Subcutaneous abdominal adipose tissue (tissue), 5 donors: ENCODE measurements at regions not wholly inside any gene's neighbourhood (a gene's known extent, or its start where the extent isn't known, plus 50 kb on each side); places are given as distances from the start of the nearest gene placed in this dataset.

Source experiments
- H3K27ac ChIP-seq: one replicate; pipeline ENCODE4 v1.7.0; 2013; ENCODE audit warnings: low read depth, mild to moderate bottlenecking, inconsistent platforms, low read length, moderate library complexity
- H3K27me3 ChIP-seq, 5 donors: one replicate each; pipeline ENCODE4 v1.7.0; 2013; ENCODE audit warnings: low read length in 5 of 5, inconsistent platforms in 1 of 5; ENCODE audit not compliant: control insufficient read depth in 5 of 5, insufficient read depth in 4 of 5
- H3K36me3 ChIP-seq, 5 donors: one replicate each; pipeline ENCODE4 v1.7.0; 2013; ENCODE audit warnings: low read length in 5 of 5; ENCODE audit not compliant: control insufficient read depth in 5 of 5, insufficient read depth in 5 of 5
- H3K4me1 ChIP-seq, 5 donors: one replicate each; pipeline ENCODE4 v1.7.0; 2013; ENCODE audit warnings: low read length in 5 of 5, mild to moderate bottlenecking in 3 of 5, moderate library complexity in 1 of 5; ENCODE audit not compliant: control insufficient read depth in 5 of 5, insufficient read depth in 5 of 5
- H3K4me3 ChIP-seq, 5 donors: one replicate each; pipeline ENCODE4 v1.7.0; 2013; ENCODE audit warnings: low read length in 5 of 5, low read depth in 1 of 5
- H3K9ac ChIP-seq, 5 donors: one replicate each; pipeline ENCODE4 v1.7.0; 2013; ENCODE audit warnings: low read length in 5 of 5, mild to moderate bottlenecking in 4 of 5, moderate library complexity in 3 of 5
- H3K9me3 ChIP-seq, 5 donors: one replicate each; pipeline ENCODE4 v1.7.0; 2013; ENCODE audit warnings: low read length in 5 of 5; ENCODE audit not compliant: control insufficient read depth in 5 of 5
- donor health status: healthy.
- donor health status: healthy.
- donor health status: healthy.
- donor health status: healthy.
- donor health status: healthy.

- Histone ChIP-seq H3K36me3 (no peaks in the 10 kb centered on the region), H3K9me3 (no peaks in the 10 kb centered on the region), H3K27ac (peak overlapping the region; percentile 58), H3K4me3 (no peak overlapping the region), H3K4me1 (peaks cover 5 to 24% (median 14%) of the 10 kb centered on the region in 5 donors), H3K27me3 (no peaks in the 10 kb centered on the region), H3K9ac (peak overlapping the region in 2 of 5 donors; percentile 54 to 63)
Observed at GRCh38 chr15:39471785-39472574, 108.9 kb upstream of the THBS1 start.

- no peaks in the 10 kb centered on the region for H3K9me3 ChIP-seq
- peaks cover 5 to 24% (median 14%) of the 10 kb centered on the region in 5 donors for H3K4me1 ChIP-seq
- H3K27ac ChIP-seq, result peak overlapping the region; percentile 58
- H3K9ac ChIP-seq, result peak overlapping the region in 2 of 5 donors; percentile 54 to 63
- no peaks in the 10 kb centered on the region for H3K27me3 ChIP-seq
- no peak overlapping the region for H3K4me3 ChIP-seq
- H3K36me3 ChIP-seq, result no peaks in the 10 kb centered on the region
Observed at GRCh38 chr15:39472621-39473297, 108.1 kb upstream of the THBS1 start.

- Histone ChIP-seq H3K9me3 (no peaks in the 10 kb centered on the region), H3K4me1 (peaks cover 5 to 24% (median 14%) of the 10 kb centered on the region in 5 donors), H3K36me3 (no peaks in the 10 kb centered on the region), H3K4me3 (no peak overlapping the region), H3K9ac (no peak overlapping the region), H3K27me3 (no peaks in the 10 kb centered on the region), H3K27ac (peak overlapping the region; percentile 56)
Observed at GRCh38 chr15:39473298-39473947, 107.5 kb upstream of the THBS1 start.

GRCh38 chr15:39474657-39475056 lies 106.2 kb upstream of the THBS1 start:
- H3K9me3 ChIP-seq, result no peaks in the 10 kb centered on the region
- no peak overlapping the region for H3K4me3 ChIP-seq
- H3K27ac ChIP-seq, result peak overlapping the region; percentile 56
- no peak overlapping the region for H3K9ac ChIP-seq
- peaks cover 5 to 24% (median 14%) of the 10 kb centered on the region in 5 donors for H3K4me1 ChIP-seq
- H3K27me3 ChIP-seq, result no peaks in the 10 kb centered on the region
- H3K36me3 ChIP-seq, result no peaks in the 10 kb centered on the region

- no peak overlapping the region for H3K4me3 ChIP-seq
- H3K27ac ChIP-seq, result no peak overlapping the region
- H3K4me1 ChIP-seq, result peaks cover 0 to 6% (median 2%) of the 10 kb centered on the region in 5 donors
- H3K36me3 ChIP-seq, result no peaks in the 10 kb centered on the region
- H3K9ac ChIP-seq, result no peak overlapping the region
- no peaks in the 10 kb centered on the region for H3K9me3 ChIP-seq
- H3K27me3 ChIP-seq, result no peaks in the 10 kb centered on the region
Observed at GRCh38 chr15:39478996-39479395, 101.9 kb upstream of the THBS1 start.

GRCh38 chr15:39479911-39480310 lies 101.0 kb upstream of the THBS1 start:
- H3K9me3 ChIP-seq, result no peaks in the 10 kb centered on the region
- H3K9ac ChIP-seq, result no peak overlapping the region
- H3K36me3 ChIP-seq, result no peaks in the 10 kb centered on the region
- H3K4me1 ChIP-seq, result no peaks in the 10 kb centered on the region
- H3K27ac ChIP-seq, result no peak overlapping the region
- H3K4me3 ChIP-seq, result no peak overlapping the region
- no peaks in the 10 kb centered on the region for H3K27me3 ChIP-seq

- Histone ChIP-seq H3K36me3 (no peaks in the 10 kb centered on the region), H3K27me3 (no peaks in the 10 kb centered on the region), H3K9me3 (no peaks in the 10 kb centered on the region), H3K9ac (no peak overlapping the region), H3K4me1 (no peaks in the 10 kb centered on the region), H3K4me3 (no peak overlapping the region), H3K27ac (no peak overlapping the region)
Observed at GRCh38 chr15:39482459-39482858, 98.4 kb upstream of the THBS1 start.

- Histone ChIP-seq H3K27ac (no peak overlapping the region), H3K36me3 (no peaks in the 10 kb centered on the region), H3K4me3 (no peak overlapping the region), H3K27me3 (no peaks in the 10 kb centered on the region), H3K9me3 (no peaks in the 10 kb centered on the region), H3K9ac (no peak overlapping the region), H3K4me1 (peaks cover 0 to 8% (median 0%) of the 10 kb centered on the region in 5 donors)
Observed at GRCh38 chr15:39486621-39487457, 94.0 kb upstream of the THBS1 start.

- Histone ChIP-seq H3K4me1 (peaks cover 0 to 8% (median 0%) of the 10 kb centered on the region in 5 donors), H3K4me3 (no peak overlapping the region), H3K27ac (no peak overlapping the region), H3K36me3 (no peaks in the 10 kb centered on the region), H3K9me3 (no peaks in the 10 kb centered on the region), H3K9ac (no peak overlapping the region), H3K27me3 (no peaks in the 10 kb centered on the region)
Observed at GRCh38 chr15:39487458-39487735, 93.5 kb upstream of the THBS1 start.
